SHP77 treated with DMSO at 0.1 percent for 48 hours (cell line): ENCODE measurements at regions not wholly inside any gene's neighbourhood (a gene's known extent, or its start where the extent isn't known, plus 50 kb on each side); places are given as distances from the start of the nearest gene placed in this dataset.
A peak's percentile ranks its signal among the peaks of the same experiment; 100 is the strongest.
"Not testable (repeated sequence)": the region's sequence is repeated elsewhere in the genome, so short reads cannot be mapped to it uniquely, and the experiment has no call there.

Source experiments
- DNase-seq: peaks from one replicate; lab custom pipeline; 2025; lab: John Stamatoyannopoulos, UW

DNA sequence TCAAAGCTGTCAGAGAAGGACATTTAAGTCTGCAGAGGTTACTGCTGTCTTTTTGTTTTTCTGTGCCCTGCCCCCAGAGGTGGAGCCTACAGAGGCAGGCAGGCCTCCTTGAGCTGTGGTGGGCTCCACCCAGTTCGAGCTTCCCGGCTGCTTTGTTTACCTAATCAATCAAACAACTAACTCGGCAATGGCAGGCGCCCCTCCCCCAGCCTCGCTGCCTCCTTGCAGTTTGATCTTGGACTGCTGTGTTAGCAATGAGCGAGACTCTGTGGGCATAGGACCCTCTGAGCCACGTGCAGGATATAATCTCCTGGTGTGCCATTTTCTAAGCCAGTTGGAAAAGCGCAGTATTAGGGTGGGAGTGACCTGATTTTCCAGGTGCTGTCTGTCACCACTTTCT lies 201.8 kb upstream of the ETAA1 start:
- DNase-seq: not testable (repeated sequence)

DNA sequence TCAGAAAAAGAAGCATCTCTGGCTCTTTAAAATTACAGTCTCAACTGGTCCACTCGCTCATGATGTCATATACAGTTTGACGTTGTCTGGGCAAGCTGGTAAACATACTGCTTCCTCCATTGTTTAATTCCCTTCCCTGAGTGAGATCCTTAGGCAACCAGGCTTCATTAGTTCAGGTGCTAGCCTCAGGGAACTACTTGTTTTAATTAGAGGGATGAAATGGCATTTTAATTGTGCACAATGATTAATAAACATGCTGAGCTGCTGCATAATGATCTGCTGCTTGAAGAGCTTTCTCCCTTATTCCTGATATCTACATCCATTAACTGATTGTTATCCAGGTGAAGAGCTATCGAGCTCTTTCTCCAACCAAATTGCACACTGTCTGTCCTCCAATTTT lies 195.6 kb upstream of the ETAA1 start:
- no peak for DNase-seq

DNA sequence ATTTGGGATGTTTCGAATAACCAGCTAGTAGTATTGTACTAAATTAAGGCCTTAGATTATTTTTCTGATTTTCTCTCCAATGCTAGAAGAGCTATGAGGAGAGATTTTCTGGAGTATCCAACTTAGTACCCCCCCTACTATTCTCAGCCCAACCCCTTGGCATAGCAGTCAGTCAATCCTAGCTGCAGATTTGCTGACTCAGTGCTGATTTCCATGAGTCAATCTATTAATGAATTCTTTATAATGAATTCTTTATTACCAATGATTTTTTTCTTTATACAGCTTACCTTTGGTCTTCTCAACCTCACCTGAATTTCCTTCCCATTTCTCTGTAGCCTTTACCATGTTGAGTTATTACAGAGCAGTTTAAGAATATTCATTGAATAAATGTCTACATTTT lies 192.8 kb upstream of the ETAA1 start:
- DNase-seq: no peak

GRCh38 chr2:67208887-67209500 lies 188.1 kb upstream of the ETAA1 start:
- DNase-seq: no peak

DNA sequence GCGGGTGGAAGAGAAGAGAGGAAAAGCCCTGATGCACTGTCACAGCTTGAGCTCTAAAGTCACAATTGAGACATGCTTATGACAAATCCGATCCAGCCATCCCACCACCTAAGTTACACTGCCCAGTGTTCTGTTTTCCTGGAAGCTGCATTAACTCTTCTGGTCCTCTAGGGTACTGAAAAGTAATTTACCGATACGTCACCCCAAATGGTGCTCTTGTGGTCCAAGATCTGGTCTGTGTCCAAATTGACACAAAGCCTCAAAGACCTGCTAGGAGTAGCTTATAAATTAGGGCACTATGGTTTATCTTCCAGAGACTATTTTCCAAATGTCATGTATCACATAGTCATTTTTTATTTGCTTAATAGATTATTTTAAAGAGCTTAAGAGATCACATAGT lies 186.7 kb upstream of the ETAA1 start:
- DNase-seq: no peak

GRCh38 chr2:67212203-67212602 lies 184.9 kb upstream of the ETAA1 start:
- DNase-seq: no peak

GRCh38 chr2:67213270-67213670 lies 183.9 kb upstream of the ETAA1 start:
- no peak for DNase-seq

DNA sequence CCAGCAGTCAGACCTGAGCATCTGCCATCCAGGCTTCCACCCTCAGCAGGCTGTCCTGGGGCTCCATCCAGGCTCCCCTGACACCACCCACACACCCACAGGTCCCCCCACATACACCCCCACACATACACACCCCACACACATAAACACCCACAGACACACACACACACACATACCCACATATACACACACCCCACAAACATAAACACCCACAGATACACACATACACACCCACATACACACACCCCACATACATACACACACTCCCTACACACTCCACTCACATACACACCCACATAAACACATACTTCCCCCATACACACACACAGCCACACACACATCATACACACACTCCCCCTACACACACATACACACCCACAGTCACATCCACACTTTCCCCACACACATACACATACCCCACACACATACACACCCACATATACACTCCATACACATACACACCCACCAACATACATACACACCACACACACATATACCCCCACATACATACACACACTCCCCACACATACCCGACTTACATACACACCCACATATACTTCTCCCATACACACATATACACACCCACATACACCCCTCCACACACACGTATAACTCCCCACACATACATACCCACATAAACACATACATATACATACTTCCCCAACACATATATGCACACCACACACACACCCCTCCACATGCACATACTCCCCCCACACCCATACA lies 183.3 kb upstream of the ETAA1 start:
- DNase-seq: no peak

DNA sequence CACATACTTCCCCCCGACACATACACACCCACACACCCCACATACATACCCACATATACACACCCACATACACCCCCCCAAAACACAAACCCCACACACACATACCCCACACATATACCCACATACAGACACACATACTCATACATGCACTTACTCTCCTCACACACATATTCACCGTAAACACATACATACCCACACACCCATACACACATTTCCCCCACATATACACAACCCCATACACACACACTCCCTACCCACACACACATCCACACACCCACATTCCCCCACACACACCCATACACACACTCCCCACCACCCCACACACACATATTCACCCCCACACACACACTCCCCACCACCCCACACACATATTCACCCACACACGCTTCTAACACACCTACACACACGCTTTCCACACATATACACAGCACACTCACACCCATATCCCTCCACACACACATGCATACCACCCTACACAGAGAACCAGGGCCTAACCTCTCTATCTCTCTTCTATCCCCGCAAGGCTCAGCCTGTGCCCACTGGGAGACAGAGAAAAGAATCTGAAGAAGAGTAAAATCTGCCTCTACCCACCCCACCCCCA lies 182.4 kb upstream of the ETAA1 start:
- no peak for DNase-seq

DNA sequence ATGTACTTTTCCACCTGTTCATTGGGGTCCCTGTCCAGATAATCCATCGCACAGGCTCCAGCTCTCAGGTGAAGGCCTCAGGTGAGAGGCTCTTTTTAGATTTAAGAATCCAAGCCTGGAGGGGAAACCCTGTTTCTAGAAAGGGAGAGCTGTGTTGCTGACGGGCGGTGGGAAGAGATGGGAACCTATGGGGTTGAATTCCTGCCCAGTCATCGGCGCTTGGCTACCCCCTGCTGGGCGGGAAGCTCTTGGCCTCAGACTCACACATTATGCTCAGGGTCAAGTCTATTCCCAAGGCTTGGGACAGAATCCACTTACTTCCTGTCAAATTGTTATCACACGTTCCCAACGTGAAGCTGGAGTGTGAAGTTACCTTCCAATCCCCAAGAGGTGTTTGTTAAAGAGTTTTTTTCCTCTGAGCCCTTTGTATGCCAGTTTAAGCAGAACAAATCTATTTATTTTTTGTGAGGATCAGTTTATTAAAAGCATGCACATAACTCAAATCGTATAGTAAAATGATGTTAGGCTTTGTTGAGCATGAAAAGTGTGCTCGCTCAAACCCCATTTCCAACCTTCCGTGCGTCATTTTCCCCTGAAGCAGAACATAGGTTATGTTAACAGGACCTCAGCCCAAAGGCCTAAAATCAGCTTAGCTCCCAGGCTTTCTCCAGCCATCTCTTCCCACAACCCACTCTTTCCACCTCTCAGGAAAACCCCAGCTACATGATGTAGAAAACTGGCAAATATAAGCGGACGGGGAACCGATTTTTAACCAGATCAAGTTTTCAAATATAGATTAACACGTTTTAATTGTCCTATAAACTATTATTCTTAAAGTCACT lies 181.7 kb upstream of the ETAA1 start:
- peak; percentile 74 for DNase-seq

DNA sequence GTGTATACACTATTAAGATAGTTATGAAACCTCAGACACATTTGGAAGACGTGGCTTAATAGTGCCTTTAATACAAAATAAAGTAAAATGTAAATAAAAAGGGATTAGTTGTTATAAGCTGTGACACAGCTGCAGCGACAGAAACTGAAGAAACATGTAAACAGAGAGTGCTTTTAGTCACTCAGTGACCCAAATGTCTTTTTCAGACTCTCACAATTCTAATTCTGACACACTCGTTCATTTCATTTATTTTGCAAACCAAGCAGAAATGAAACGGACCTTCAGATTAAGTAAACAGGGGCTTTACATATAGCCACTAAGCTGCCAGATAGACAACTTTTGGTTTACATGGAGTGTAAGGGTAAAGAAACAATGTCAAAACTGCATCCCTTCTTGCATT lies 181.0 kb upstream of the ETAA1 start:
- DNase-seq: no peak

DNA sequence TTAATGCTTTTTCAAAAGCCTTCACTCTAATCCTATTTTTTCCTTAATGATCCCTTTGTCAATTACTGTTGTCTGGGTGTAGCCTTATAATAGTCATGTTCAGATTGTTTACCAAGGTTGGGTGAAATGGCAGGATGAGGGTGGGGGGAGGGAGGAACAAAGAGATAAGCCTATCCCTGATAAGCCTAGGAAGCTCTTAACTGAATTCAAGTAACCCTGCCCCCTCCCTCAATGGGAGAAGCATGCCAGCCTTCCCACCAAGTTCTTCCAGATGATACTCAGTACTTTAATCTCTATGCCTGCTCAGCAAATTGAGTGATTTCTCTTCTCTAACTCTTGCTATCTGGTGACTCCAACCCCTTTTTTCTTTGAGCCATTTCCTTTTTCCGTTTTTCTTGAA lies 180.3 kb upstream of the ETAA1 start:
- no peak for DNase-seq

DNA sequence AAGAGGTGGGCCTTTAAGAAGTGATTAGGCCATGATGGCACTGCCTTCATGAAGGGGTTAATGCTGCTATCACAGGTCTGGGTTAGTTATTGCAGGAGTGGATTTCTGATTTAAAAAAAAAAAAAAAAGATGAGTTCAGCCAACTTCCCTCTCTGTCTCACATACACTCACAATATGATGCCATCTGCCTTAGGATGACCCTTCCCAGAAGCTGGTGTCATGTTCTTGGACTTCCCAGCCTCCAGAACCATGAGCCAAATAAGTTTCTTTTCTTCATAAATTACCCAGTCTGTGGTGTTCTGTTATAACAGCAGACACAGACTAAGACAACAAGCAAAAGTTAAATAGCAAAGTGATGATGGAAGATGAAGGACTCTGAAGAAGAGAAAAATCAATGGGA lies 179.7 kb upstream of the ETAA1 start:
- DNase-seq: no peak

GRCh38 chr2:67218056-67218455 lies 179.1 kb upstream of the ETAA1 start:
- no peak for DNase-seq

DNA sequence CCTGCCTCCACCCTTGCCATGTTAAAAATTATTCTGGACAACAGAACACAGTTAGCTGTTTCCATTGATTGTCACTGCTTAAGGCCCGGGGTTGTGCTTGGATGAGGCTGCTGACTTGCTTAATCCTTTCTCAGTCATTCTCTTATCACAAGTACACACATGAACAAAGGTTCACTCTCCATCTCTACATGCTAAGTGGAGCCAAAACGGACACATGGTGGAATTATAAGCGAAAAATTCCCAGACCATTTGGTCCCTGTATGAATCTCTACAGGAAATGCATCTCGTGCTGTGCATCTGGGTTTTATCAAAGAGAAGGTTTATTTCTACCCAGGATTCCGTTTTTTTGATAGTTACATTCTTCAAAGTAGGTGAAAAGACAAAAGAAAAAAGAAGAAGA lies 177.5 kb upstream of the ETAA1 start:
- DNase-seq: no peak

- no peak for DNase-seq
Observed at GRCh38 chr2:67221266-67221665, 175.9 kb upstream of the ETAA1 start.

- no peak for DNase-seq
Observed at GRCh38 chr2:67225287-67225973, 171.7 kb upstream of the ETAA1 start.

DNA sequence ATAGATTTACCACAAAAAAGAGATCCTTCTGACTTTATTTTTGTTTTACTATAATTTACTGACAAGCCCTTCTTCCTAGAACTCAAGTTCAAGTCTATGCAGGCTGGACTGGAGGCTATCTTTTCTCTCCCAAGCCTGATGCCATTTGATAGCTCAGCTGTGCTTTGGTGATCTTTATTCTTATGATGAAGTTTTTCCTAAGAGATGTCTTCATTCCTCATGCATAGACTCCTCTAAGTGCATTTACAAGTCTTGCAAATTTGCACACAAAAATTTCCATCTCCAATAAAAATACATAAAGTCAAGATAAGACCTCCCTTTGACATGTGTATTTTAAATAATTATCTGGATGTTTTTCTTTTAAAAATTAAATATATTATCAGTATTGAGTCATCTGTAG lies 167.4 kb upstream of the ETAA1 start:
- no peak for DNase-seq

GRCh38 chr2:67232936-67233335 lies 164.2 kb upstream of the ETAA1 start:
- no peak for DNase-seq

DNA sequence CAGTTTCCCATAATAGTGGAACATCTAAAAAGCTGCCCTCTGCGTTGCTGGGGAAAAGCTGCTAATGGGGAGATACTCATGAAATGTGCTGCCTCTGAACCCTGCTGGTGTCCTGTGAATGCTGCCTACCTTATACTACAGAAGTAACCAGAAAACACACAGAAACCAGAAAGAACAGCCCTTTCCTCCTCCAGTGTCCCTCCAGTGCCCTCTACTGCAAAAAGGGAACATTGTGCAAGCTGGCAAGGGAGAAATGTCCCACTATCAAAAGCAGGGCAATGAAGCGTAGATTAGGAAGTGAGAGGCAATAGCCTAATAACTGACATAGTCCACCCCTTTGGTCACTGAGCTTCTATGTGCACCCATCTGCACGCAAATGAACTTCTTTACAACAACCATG lies 162.7 kb upstream of the ETAA1 start:
- no peak for DNase-seq

GRCh38 chr2:67237288-67237687 lies 159.8 kb upstream of the ETAA1 start:
- DNase-seq: no peak

GRCh38 chr2:67240507-67240906 lies 156.6 kb upstream of the ETAA1 start:
- DNase-seq: no peak
